K562 (cell line): ENCODE measurements at regions not wholly inside any gene's neighbourhood (a gene's known extent, or its start where the extent isn't known, plus 50 kb on each side); places are given as distances from the start of the nearest gene placed in this dataset.

Experiments
- ATAC-seq: fragments of 200-7000 bp; cut with Tn5 transposase; 3 replicates; pipeline ENCODE4 v1.9.1; 2020; ENCODE audit warnings: moderate library complexity
- BruUV-seq: library from RNA; stranded (reverse); fragments of 400-500 nt; replicated peaks from 2 replicates; lab custom pipeline; 2021; lab: Mats Ljungman, UMichigan
- CTCF ChIA-PET: fragments of 300-600 bp; formaldehyde crosslinking; extraction: SDS; loops from one replicate; lab custom pipeline; 2021; ENCODE audit warnings: low intra/inter-chr PET ratio; lab: Yijun Ruan, JAX
- POLR2A ChIA-PET: fragments of 300-600, 350-650 bp; sonication (Branson Sonifier 250); formaldehyde crosslinking; extraction: SDS; loops from one replicate; lab custom pipeline; 2021; ENCODE audit warnings: antibody characterized with exemption, inconsistent platforms; lab: Yijun Ruan, JAX
- DNase-seq, 4 experiments: peaks; one replicate each; pipeline versions ENCODE4 v3.0.0 to v3.0.0-alpha.2; 2011 to 2018; ENCODE audit warnings: low spot score in 3 of 4, mixed read lengths in 3 of 4; ENCODE audit errors: extremely low read depth in 1 of 4
- FAIRE-seq: peaks from 2 replicates; lab custom pipeline; 2011; peaks lifted over from hg19 to GRCh38; lab: Jason Lieb, UNC
- H2AFZ ChIP-seq: 2 replicates; pipeline ENCODE4 v1.6.0; 2011; ENCODE audit warnings: low read depth, low read length, control low read depth, inconsistent platforms
- H3K27ac ChIP-seq: fragments of 200-600 bp; 3 replicates; pipeline ENCODE4 v1.8.0; 2011; ENCODE audit warnings: low read depth, mild to moderate bottlenecking, control low read depth, inconsistent platforms, low read length, moderate library complexity, mixed read lengths; ENCODE audit errors: extremely low read depth
- H3K27me3 ChIP-seq, 2 experiments: fragments of 300-600 bp in 1 of 2; 2 replicates in 1 of 2; 3 replicates in 1 of 2; pipeline versions ENCODE4 v1.6.0 to v1.8.0; 2011; ENCODE audit warnings: inconsistent platforms in 2 of 2, low read length in 2 of 2, mild to moderate bottlenecking in 1 of 2, mixed read lengths in 1 of 2, moderate library complexity in 1 of 2; ENCODE audit not compliant: control insufficient read depth in 2 of 2, insufficient read depth in 2 of 2
- H3K36me3 ChIP-seq: fragments of 300-600 bp; 3 replicates; pipeline ENCODE4 v1.8.0; 2011; ENCODE audit warnings: mild to moderate bottlenecking, low read length, inconsistent platforms; ENCODE audit not compliant: control insufficient read depth, insufficient read depth
- H3K4me1 ChIP-seq, 2 experiments: fragments of 200-600 bp in 1 of 2; replicated peaks in 1 of 2; 2 replicates in 1 of 2; 3 replicates in 1 of 2; pipeline versions ENCODE4 v1.5.1 to v1.8.0; 2011; ENCODE audit warnings: inconsistent platforms in 2 of 2, low read length in 2 of 2, mild to moderate bottlenecking in 1 of 2, mixed read lengths in 1 of 2, moderate library complexity in 1 of 2; ENCODE audit not compliant: control insufficient read depth in 2 of 2, insufficient read depth in 2 of 2
- H3K4me2 ChIP-seq: 2 replicates; pipeline ENCODE4 v1.6.1; 2011; ENCODE audit warnings: low read length, control low read depth, inconsistent platforms, mixed read lengths; ENCODE audit not compliant: insufficient read depth
- H3K4me3 ChIP-seq: fragments of 200-600 bp; sonication (generic), shearing (Covaris generic); 2 replicates; pipeline ENCODE4 v1.5.1; 2016; ENCODE audit warnings: control low read depth, inconsistent platforms
- H3K79me2 ChIP-seq: fragments of 200-600 bp; 3 replicates; pipeline ENCODE4 v1.8.0; 2011; ENCODE audit warnings: low read length, inconsistent platforms; ENCODE audit not compliant: control insufficient read depth, insufficient read depth
- H3K9ac ChIP-seq, 2 experiments: 2 replicates each; pipeline versions ENCODE4 v1.6.0 to v1.6.1; 2011; ENCODE audit warnings: low read depth in 2 of 2, low read length in 2 of 2, control low read depth in 1 of 2, inconsistent platforms in 1 of 2, mild to moderate bottlenecking in 1 of 2, mixed read lengths in 1 of 2; ENCODE audit not compliant: insufficient read depth in 1 of 2
- H3K9me1 ChIP-seq: one replicate; pipeline ENCODE4 v1.6.0; 2011; ENCODE audit warnings: inconsistent platforms, mild to moderate bottlenecking, low read length, moderate library complexity; ENCODE audit not compliant: control insufficient read depth, insufficient read depth
- H3K9me3 ChIP-seq: replicated peaks from 2 replicates; pipeline ENCODE4 v1.5.1; 2011; ENCODE audit warnings: low read depth, low read length, inconsistent platforms; ENCODE audit not compliant: control insufficient read depth, insufficient read depth
- H4K20me1 ChIP-seq: replicated peaks from 2 replicates; pipeline ENCODE4 v1.6.1; 2011; ENCODE audit warnings: low read length, inconsistent platforms, mixed read lengths; ENCODE audit not compliant: control insufficient read depth, insufficient read depth
- BCL6 ChIP-seq: fragments of 250-450 bp; sonication (Bioruptor Pico); IDR thresholded peaks from 2 replicates; pipeline ENCODE4 v1.4.0; 2020
- CEBPG ChIP-seq, 3 experiments: fragments of 200-800 bp in 1 of 3; sonication (Bioruptor generic) in 1 of 3; sonication (generic) in 1 of 3; formaldehyde crosslinking in 1 of 3; IDR thresholded peaks in 2 of 3; conservative IDR thresholded peaks in 1 of 3; 2 replicates each; pipeline versions ENCODE4 v1.6.1 to v1.8.0; 2016 to 2022; ENCODE audit warnings: missing compliant biosample characterization in 2 of 3, missing genetic modification characterization in 2 of 3, mild to moderate bottlenecking in 1 of 3, missing genetic modification reagents in 1 of 3
- SRSF1 ChIP-seq: fragments of 200-400 bp; formaldehyde crosslinking; IDR thresholded peaks from 2 replicates; pipeline ENCODE4 v1.6.1; 2017; ENCODE audit warnings: mild to moderate bottlenecking, low read depth, low read length, moderate library complexity
- whole genome bisulfite sequencing: fragments of 100-300 bp; shearing (Covaris generic); methylation state at CpG from one replicate; pipeline ENCODE4 v1.1.6; 2016; ENCODE audit warnings: low coverage, mixed read lengths; ENCODE audit not compliant: insufficient coverage; ENCODE audit errors: missing lambda C conversion rate; 5-methylcytosine and 5-hydroxymethylcytosine counted together
- in situ Hi-C: fragments of 300-500 bp; cut with MboI; formaldehyde crosslinking; loops from 4 replicates; pipeline ENCODE4 v1.15.0; 2018; ENCODE audit warnings: inconsistent platforms, mixed read lengths
- intact Hi-C: fragments of 100-400 bp; cut with micrococcal nuclease; formaldehyde crosslinking; loops from 2 replicates; pipeline ENCODE4 v1.14.2; 2022
- TF ChIP-seq, protein P1 (sequence below): fragments of 450-650 bp; formaldehyde crosslinking; IDR thresholded peaks from 2 replicates; pipeline ENCODE4 v1.4.0; 2022; ENCODE audit warnings: missing genetic modification characterization
- TF ChIP-seq, protein P2 (sequence below): fragments of 150-350 bp; IDR thresholded peaks from 2 replicates; pipeline ENCODE4 v1.6.1; 2014; ENCODE audit warnings: low read depth, mild to moderate bottlenecking, low read length, borderline replicate concordance

- no peak overlapping the region for H3K4me3 ChIP-seq
- no peak for DNase-seq
- no TSS peak for BruUV-seq
Observed at GRCh38 chr12:84745127-84745526, 167.5 kb downstream of the SLC6A15 start.

More at GRCh38 chr12:84745127-84745526, 167.5 kb downstream of the SLC6A15 start:
- Histone ChIP-seq H4K20me1 (no peaks in the 10 kb centered on the region), H3K79me2 (no peaks in the 10 kb centered on the region), H3K4me1 (no peaks in the 10 kb centered on the region), H3K4me2 (no peak overlapping the region), H3K9me3 (no peaks in the 10 kb centered on the region), H3K9ac (no peak overlapping the region), H2AFZ (no peak overlapping the region), H3K27ac (no peak overlapping the region), H3K36me3 (no peaks in the 10 kb centered on the region), H3K27me3 (no peaks in the 10 kb centered on the region), H3K9me1 (no peaks in the 10 kb centered on the region)
- ChIA-PET CTCF (no interaction called here), POLR2A (no interaction called here)
- ATAC-seq, result no peak
- WGBS, result 0% methylated on average over 3 of the region's 3 CpGs
- no peak for TF ChIP-seq BCL6 (CRISPR knock-in tag)
- TF ChIP-seq CEBPG (CRISPR knock-in tag; IDR thresholded peaks at IDR 0.05), result no peak
- TF ChIP-seq CEBPG (tag; conservative IDR thresholded peaks at IDR 0.05 in 1 of 2, IDR thresholded peaks at IDR 0.05 in 1 of 2), result no peak
- TF ChIP-seq SRSF1, result no peak
- TF ChIP-seq, protein P1, sequence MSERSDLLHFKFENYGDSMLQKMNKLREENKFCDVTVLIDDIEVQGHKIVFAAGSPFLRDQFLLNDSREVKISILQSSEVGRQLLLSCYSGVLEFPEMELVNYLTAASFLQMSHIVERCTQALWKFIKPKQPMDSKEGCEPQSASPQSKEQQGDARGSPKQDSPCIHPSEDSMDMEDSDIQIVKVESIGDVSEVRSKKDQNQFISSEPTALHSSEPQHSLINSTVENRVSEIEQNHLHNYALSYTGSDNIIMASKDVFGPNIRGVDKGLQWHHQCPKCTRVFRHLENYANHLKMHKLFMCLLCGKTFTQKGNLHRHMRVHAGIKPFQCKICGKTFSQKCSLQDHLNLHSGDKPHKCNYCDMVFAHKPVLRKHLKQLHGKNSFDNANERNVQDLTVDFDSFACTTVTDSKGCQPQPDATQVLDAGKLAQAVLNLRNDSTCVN (CRISPR knock-in tag), result no peak
- TF ChIP-seq, protein P2, sequence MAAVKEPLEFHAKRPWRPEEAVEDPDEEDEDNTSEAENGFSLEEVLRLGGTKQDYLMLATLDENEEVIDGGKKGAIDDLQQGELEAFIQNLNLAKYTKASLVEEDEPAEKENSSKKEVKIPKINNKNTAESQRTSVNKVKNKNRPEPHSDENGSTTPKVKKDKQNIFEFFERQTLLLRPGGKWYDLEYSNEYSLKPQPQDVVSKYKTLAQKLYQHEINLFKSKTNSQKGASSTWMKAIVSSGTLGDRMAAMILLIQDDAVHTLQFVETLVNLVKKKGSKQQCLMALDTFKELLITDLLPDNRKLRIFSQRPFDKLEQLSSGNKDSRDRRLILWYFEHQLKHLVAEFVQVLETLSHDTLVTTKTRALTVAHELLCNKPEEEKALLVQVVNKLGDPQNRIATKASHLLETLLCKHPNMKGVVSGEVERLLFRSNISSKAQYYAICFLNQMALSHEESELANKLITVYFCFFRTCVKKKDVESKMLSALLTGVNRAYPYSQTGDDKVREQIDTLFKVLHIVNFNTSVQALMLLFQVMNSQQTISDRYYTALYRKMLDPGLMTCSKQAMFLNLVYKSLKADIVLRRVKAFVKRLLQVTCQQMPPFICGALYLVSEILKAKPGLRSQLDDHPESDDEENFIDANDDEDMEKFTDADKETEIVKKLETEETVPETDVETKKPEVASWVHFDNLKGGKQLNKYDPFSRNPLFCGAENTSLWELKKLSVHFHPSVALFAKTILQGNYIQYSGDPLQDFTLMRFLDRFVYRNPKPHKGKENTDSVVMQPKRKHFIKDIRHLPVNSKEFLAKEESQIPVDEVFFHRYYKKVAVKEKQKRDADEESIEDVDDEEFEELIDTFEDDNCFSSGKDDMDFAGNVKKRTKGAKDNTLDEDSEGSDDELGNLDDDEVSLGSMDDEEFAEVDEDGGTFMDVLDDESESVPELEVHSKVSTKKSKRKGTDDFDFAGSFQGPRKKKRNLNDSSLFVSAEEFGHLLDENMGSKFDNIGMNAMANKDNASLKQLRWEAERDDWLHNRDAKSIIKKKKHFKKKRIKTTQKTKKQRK, result no peak
- in situ Hi-C loops (no loop called here), intact Hi-C loops (no loop called here)
- FAIRE-seq, result no peak
